Stimulated activated CD4-positive, alpha-beta T cell treated with anti-CD3 and anti-CD28 coated beads, Interleukin-15, amount 100 ng/mL, for 24 hours (primary cell): ENCODE measurements at regions not wholly inside any gene's neighbourhood (a gene's known extent, or its start where the extent isn't known, plus 50 kb on each side); places are given as distances from the start of the nearest gene placed in this dataset.

ENCODE experiments used
- DNase-seq: peaks from one replicate; pipeline ENCODE4 v3.0.0-alpha.2; 2020

DNA sequence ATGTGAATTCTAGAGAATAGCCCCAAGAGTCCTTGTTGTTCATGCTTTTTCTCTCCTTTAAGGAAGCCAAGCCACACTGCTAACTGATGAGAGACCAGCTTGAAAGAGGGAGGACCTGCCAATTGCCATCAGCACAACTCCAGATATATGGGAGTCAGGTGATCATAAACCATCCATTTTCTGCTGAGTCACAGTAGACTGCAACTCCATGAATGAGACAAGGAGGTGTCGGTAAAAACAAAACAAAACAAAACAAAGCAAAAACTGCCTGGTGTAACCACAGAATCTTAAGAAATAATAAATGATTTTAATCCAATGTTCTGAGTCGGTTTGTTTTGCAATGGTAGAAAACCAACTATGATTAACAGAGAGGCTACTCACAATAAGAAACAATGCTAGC, 837.3 kb downstream of the PCDH7 start:
- DNase-seq = no peak

DNA sequence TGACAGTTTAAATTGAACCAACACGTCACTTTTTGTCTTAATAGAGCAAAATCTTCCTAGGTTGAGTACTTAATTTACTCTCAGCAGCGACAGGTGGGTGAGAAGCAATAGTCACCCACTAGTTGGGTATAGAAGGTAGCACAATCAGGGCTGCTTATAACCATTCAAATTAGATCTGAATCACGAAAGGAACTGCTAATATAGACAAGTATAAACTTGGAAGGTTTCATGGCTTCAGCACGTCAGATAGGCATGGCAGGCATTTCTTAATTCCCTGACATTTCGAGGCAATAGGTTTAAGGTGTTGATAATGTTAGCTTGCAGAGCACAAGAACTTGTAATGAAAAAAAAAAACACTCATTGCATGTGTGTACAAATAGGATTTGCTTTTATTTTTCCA, 853.4 kb downstream of the PCDH7 start:
- DNase-seq = no peak

DNA sequence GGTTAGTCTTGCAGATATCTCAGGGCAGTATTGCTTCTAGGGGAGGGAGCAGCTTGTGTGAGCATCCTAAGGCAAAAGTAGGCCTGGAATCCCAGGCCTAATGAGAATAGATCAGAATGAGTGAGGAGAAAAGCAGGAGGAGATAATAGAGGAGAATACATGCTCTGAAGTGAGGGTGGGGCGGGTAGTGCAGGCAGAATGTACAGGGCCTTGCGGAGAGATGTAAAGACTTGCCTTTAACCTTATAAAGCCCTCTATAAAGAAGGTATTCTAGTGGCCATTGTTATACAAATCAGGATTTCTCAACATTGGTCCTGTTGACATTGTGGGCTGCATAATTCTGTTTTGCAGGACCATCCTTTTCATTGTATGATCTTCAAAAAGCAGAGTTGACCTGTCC, 855.3 kb downstream of the PCDH7 start:
- DNase-seq = no peak

DNA sequence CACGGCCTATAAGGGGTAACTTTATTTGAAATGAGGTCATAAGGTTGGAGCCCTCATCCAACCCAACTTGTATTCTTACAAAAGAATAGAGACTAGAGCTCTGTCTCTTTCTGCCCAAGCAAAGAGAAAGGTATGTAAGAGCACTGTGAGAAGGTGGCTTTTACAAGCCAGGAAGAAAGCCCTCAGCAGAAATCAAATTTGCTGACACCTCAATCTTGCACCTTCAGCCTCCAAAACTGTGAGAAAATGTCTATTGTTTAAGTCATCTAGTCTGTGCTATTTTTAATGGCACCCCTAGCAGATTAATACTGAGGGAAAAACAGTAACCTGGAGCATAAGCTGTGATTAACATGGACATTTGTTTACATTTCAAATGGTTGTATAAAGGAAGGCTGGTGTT, 860.7 kb downstream of the PCDH7 start:
- DNase-seq = no peak

DNA sequence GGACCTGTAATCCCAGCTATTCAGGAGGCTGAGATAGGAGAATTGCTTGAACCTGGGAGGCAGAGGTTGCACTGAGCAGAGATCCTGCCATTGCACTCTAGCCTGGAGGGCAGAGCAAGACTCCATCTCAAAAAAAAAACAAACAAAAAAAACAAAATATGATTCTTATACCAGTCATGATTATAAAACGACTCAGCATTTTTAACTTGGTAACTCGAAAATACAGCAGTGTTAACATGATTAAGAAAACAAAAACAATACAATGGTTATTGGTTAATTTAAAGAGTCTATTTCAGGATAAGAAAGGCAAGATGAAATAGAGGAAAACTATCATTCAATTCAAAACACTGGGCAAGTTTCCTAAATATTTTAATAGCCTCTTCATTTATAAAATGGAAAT, 865.3 kb downstream of the PCDH7 start:
- no peak for DNase-seq

GRCh38 chr4:31592293-31592692, 872.1 kb downstream of the PCDH7 start:
- DNase-seq = no peak

- DNase-seq = no peak
These were observed 875.3 kb downstream of the PCDH7 start for GRCh38 chr4:31595496-31595895.

DNA sequence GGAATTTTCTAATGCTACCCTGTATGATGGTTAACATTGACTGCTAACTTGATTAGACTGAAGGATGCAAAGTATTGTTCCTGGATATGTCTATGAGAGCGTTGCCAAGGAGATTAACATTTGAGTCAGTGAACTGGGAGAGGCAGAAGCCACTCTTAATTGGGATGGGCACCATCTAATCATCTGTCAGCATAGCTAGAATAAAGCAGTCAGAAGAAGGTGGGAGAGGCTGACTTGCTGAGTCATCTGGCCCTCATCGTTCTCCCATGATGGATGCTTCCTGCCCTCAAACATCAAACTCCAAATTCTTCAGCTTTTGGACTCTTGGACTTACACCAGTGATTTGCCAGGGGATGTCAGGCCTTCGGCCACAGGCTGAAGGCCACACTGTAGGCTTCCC, 878.5 kb downstream of the PCDH7 start:
- DNase-seq = no peak

DNA sequence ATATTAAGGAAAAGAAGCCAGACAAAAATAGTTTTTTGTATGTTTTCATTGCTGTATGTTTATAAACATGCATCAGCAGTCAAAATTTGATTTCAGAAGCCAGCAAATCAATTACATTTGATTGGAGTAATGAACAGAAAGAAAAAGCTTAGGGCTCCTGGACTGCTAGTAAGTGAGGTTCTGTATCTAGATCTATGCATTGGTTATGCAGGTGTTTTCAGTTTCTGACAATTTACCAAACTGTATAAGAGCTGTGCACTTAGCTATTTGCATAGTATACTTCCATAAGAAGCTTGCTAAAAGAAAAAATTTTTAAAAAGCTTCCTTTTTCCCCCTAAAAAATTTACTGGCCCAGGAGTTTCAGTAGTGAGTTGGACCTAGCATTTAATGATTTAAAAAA, 881.6 kb downstream of the PCDH7 start:
- no peak for DNase-seq

DNA sequence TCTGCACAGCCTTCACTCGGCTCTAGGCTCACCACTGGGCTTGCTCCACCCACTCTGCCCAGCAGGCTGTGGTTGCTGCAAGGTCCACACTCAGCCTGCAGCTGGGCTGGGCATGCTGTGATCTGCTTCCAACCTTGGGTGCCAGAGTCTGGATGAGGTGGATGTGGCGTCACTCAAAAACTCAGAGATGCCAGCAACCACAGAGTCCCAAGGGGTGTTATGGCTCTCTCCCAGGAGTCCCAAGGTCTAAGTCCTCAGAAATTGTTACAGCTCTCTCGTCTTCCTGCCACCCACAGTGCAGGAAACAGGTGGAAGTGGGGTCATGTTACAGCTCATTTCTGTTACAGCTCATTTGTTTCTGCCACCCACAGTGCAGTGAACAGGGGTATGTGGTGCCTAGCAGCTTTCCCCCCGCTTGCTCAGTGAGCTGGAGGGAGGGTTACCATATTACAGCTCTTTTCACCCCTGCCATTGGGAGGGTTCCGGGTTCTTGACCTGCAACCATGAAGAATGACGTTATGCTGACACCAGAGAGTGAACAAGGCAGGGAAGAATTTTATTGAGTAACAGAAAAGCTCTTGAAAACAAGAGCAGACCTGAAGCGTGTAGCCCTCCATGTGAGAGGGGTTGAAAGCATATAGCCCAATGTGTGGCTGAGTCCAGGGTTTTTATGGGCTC, 893.9 kb downstream of the PCDH7 start:
- DNase-seq = no peak

GRCh38 chr4:31617667-31618066, 897.5 kb downstream of the PCDH7 start:
- no peak for DNase-seq

DNA sequence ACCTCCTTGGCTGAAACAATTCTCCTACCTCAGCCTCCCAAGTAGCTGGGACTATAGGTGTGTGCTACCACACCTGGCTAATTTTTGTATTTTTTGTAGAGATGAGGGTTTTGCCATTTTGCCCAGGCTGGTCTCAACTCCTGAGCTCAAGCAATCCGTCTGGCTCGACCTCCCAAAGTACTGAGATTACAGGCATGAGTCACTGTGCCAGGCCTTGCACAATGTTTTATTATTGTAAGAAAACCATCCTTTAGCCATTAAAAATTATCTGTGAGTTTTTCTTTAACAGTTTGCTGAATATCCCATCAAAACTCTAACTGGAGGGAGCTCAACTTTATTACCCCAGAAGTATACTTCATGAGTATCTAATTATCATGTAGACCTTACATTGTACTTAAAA, 900.3 kb downstream of the PCDH7 start:
- DNase-seq = no peak

DNA sequence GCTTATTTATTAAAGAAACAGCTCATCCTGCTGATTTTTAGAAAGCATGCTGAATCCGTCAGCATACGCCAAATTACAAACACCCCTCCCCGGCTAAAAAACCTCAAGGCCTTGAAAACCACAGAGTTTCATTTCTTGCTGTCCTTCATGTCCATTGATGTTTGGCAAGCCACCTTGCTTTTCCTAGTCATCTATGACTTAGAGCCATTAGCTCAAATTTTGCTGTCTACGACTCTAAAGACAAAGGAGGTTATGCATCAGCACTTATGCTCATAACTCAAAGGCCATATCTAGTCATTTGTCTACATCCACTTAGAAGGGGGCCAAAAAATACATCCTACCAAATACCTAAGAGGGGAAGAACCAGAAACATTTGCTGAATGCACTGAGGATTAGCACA, 925.1 kb downstream of the PCDH7 start:
- no peak for DNase-seq

GRCh38 chr4:31647786-31648185, 927.6 kb downstream of the PCDH7 start:
- no peak for DNase-seq

DNA sequence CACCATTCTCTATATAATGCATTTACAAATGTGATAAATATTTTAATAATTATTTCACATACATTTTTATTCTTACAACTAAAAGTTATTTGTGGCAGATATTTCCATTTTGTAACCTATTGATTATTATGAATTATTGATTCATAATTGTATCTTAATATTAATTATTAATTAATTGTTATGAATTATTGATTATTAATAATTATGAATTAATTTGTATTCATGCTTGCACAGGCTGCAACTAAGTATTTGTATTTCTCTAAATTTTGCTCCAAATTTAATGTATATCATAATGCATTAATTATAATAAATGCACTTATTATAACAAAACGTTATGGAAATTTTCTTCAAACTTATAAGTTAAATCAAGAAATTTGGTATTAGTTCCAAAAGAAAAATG, 929.7 kb downstream of the PCDH7 start:
- DNase-seq = no peak

DNA sequence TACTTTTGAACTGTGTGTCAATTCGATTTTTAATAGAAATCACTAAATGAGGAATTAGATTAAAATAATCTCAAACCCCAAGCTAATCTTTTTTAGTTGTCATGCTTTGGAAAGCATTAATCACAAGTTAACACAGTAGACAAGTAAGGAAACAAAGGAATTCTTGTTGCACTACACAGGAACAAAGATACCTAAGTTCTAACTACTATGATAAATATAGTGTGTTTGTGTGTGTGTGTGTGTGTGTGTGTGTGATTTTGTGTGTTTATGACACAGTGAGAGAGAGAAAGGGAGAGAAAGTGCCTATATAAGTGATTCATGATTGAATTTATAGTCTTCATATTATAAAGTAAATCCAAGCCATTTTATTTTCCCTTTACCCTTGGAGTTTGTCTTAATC, 931.4 kb downstream of the PCDH7 start:
- no peak for DNase-seq

- no peak for DNase-seq
These were observed 935.2 kb downstream of the PCDH7 start for GRCh38 chr4:31655328-31655727.

DNA sequence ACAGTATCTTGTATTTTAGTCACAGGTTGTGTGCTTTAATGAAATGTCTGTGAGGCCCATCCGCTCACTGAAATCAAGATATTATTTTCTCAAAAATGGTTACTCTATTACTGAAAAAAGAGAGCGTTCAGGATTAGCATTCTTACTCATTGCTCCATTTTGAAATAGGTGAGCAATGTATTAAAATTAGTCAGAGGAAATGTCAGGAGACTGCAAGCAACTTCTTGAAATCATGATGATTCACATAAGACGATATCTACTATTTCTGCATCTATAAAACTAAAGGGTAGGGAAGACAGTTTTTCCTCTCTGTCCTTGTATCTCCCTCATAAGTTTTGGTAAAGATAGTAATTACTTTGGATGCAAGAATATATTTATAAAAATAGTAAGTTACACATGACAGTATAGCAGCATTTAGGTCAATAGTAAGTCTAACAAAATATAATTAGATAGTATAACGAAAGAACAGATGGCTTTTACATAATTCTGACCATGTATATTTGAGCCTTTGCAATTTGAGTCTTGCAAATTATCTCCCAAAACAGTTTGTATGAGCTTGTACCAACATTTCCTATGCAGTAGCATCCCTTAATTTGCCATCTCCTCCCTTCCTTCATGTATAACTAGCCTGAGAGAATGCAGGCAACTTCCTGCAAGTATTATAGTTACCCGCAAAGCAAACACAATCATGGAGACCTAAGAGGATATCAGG, 937.8 kb downstream of the PCDH7 start:
- DNase-seq = no peak

DNA sequence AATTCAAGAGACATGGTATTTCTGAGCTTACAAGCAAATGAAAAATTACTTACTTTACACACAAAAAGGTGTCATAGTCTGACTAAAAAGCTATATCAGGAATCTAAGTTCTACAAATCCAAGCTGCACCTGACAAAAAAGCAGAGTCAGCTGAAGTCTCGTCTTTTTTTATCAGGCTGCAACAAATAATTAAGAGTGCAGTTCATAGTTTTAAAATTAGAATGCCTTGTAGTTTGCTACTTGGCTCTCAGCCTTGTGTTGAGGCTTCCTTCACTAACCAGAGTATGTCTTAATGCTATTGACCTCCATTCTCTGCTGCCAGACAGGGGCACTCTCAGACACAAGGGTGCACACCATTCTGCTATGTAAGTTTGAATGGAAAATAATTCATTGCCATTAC, 940.7 kb downstream of the PCDH7 start:
- no peak for DNase-seq

DNA sequence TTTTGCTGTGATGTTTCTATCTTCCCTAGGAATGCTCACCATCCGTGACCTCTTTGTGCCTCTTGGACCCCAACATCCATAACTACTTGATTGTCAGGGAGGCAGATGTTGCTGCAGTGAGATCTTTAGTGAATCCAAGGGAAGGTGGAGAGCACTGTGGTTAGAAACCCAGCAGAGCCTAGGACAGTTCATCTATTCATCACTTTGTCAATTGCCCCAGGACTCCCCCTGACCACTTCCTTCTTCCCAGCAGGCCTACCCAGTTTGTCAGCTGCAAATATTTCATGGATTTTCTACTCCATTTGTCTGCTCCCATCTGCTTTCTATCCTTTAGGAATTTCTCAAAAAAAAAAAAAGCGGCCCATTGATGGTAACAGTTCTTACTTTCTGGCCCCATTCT, 942.8 kb downstream of the PCDH7 start:
- DNase-seq = no peak

- no peak for DNase-seq
These were observed 947.5 kb downstream of the PCDH7 start for GRCh38 chr4:31667686-31668085.

DNA sequence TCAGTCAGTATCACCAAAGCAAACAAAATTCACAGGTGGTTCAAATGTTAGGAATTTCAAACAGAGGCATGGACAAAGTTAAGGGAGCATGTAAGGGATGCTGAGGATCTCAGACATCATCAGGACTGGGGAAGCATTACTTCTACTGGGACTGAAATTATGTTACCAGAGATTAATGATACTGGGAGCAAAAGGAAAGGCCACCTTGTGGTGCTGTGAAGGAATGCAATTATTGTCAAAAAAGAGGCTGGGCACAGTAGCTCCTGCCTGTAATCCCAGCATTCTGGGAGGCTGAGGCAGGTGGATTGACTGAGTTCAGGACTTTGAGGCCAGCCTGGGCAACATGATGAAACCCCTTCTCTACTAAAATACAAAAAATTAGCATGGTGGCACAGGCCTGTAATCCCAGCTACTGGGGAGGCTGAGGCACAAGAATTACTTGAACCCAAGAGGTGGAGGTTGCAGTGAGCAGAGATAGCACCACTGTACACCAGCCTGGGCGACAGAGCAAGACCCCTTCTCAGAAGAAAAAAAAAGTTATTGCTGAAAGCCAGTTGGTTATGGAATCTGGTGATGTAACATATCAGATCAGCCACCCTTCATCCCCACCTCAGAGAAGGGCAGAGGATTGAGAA, 954.3 kb downstream of the PCDH7 start:
- DNase-seq = no peak

- no peak for DNase-seq
These were observed 958.2 kb downstream of the PCDH7 start for GRCh38 chr4:31678356-31678755.

GRCh38 chr4:31682796-31683195, 962.6 kb downstream of the PCDH7 start:
- DNase-seq = no peak
